C4-2B (cell line): ENCODE measurements at regions not wholly inside any gene's neighbourhood (a gene's known extent, or its start where the extent isn't known, plus 50 kb on each side); places are given as distances from the start of the nearest gene placed in this dataset.

Experiments
- CTCF ChIP-seq: fragments of 450-650 bp; conservative IDR thresholded peaks from 2 replicates; pipeline ENCODE4 v1.5.1; 2017; ENCODE audit warnings: mild to moderate bottlenecking
- ZFX ChIP-seq: fragments of 450-650 bp; IDR thresholded peaks from 2 replicates; pipeline ENCODE4 v1.6.1; 2017

- no peak for TF ChIP-seq CTCF
- TF ChIP-seq ZFX: no peak
Observed at GRCh38 chr12:89260841-89261637, 91.3 kb downstream of the DUSP6 start.
